NCI-H1694 (cell line): ENCODE measurements at regions not wholly inside any gene's neighbourhood (a gene's known extent, or its start where the extent isn't known, plus 50 kb on each side); places are given as distances from the start of the nearest gene placed in this dataset.
"Not testable (repeated sequence)": the region's sequence is repeated elsewhere in the genome, so short reads cannot be mapped to it uniquely, and the experiment has no call there.

Source experiments
- DNase-seq: peaks from one replicate; lab custom pipeline; 2025; lab: John Stamatoyannopoulos, UW

- DNase-seq, result not testable (repeated sequence)
Measured at GRCh38 chr1:157254183-157254582, 116.0 kb upstream of the ETV3 start.

GRCh38 chr1:157252473-157252872 is 114.3 kb upstream of the ETV3 start:
- no peak for DNase-seq

- no peak for DNase-seq
Measured at GRCh38 chr1:157249739-157250138, 111.5 kb upstream of the ETV3 start.

GRCh38 chr1:157249326-157249725 is 111.1 kb upstream of the ETV3 start:
- no peak for DNase-seq

GRCh38 chr1:157247764-157248049 is 109.5 kb upstream of the ETV3 start:
- not testable (repeated sequence) for DNase-seq

- no peak for DNase-seq
Measured at GRCh38 chr1:157247005-157247763, 109.0 kb upstream of the ETV3 start.

GRCh38 chr1:157245823-157246222 is 107.6 kb upstream of the ETV3 start:
- no peak for DNase-seq

- no peak for DNase-seq
Measured at GRCh38 chr1:157241185-157241538, 103.0 kb upstream of the ETV3 start.

GRCh38 chr1:157240495-157241184 is 102.4 kb upstream of the ETV3 start:
- no peak for DNase-seq

GRCh38 chr1:157239936-157240335 is 101.7 kb upstream of the ETV3 start:
- no peak for DNase-seq

- no peak for DNase-seq
Measured at GRCh38 chr1:157238585-157238984, 100.4 kb upstream of the ETV3 start.

GRCh38 chr1:157237981-157238380 is 99.8 kb upstream of the ETV3 start:
- DNase-seq, result no peak

- no peak for DNase-seq
Measured at GRCh38 chr1:157237522-157237921, 99.3 kb upstream of the ETV3 start.

- DNase-seq, result no peak
Measured at GRCh38 chr1:157236072-157236471, 97.9 kb upstream of the ETV3 start.

- DNase-seq, result no peak
Measured at GRCh38 chr1:157235307-157235706, 97.1 kb upstream of the ETV3 start.

GRCh38 chr1:157234705-157235273 is 96.6 kb upstream of the ETV3 start:
- DNase-seq, result no peak

- no peak for DNase-seq
Measured at GRCh38 chr1:157233131-157233530, 94.9 kb upstream of the ETV3 start.

- DNase-seq, result no peak
Measured at GRCh38 chr1:157231846-157232525, 93.8 kb upstream of the ETV3 start.

GRCh38 chr1:157230500-157230899 is 92.3 kb upstream of the ETV3 start:
- no peak for DNase-seq

- no peak for DNase-seq
Measured at GRCh38 chr1:157227700-157228099, 89.5 kb upstream of the ETV3 start.

GRCh38 chr1:157226739-157227138 is 88.5 kb upstream of the ETV3 start:
- DNase-seq, result no peak

GRCh38 chr1:157219600-157219999 is 81.4 kb upstream of the ETV3 start:
- DNase-seq, result no peak

- no peak for DNase-seq
Measured at GRCh38 chr1:157219182-157219581, 81.0 kb upstream of the ETV3 start.
